Astrocyte (in vitro differentiated cells and primary cell): ENCODE measurements at regions not wholly inside any gene's neighbourhood (a gene's known extent, or its start where the extent isn't known, plus 50 kb on each side); places are given as distances from the start of the nearest gene placed in this dataset.

Experiments
- CTCF ChIP-seq: IDR thresholded peaks from 2 replicates; pipeline ENCODE4 v1.5.1; 2011; ENCODE audit warnings: low read depth, mild to moderate bottlenecking, inconsistent platforms, low read length, moderate library complexity; ENCODE audit not compliant: insufficient read depth
- EZH2 ChIP-seq: IDR thresholded peaks from 2 replicates; pipeline ENCODE4 v1.6.1; 2012; ENCODE audit warnings: mild to moderate bottlenecking, low read length, inconsistent platforms; ENCODE audit not compliant: insufficient read depth

- TF ChIP-seq CTCF (no peak), EZH2 (no peak)
These were observed 225.5 kb downstream of the HDGFL1 start for GRCh38 chr6:22794844-22795243.
